Neuronal stem cell (in vitro differentiated cells): ENCODE measurements at regions not wholly inside any gene's neighbourhood (a gene's known extent, or its start where the extent isn't known, plus 50 kb on each side); places are given as distances from the start of the nearest gene placed in this dataset.

Experiments
- DNase-seq: peaks from one replicate; pipeline ENCODE4 v3.0.0-alpha.2; 2013; ENCODE audit warnings: low spot score
- H2AFZ ChIP-seq: one replicate; pipeline ENCODE4 v1.6.1; 2013; ENCODE audit warnings: mild to moderate bottlenecking, low read length, inconsistent platforms
- H2AK5ac ChIP-seq: 2 replicates; pipeline ENCODE4 v1.6.1; 2013; ENCODE audit warnings: low read depth, mild to moderate bottlenecking, inconsistent platforms, low read length, moderate library complexity, mixed read lengths
- H2BK120ac ChIP-seq: 2 replicates; pipeline ENCODE4 v1.6.1; 2013; ENCODE audit warnings: low read depth, mild to moderate bottlenecking, inconsistent platforms, low read length, moderate library complexity, mixed read lengths
- H2BK12ac ChIP-seq: one replicate; pipeline ENCODE4 v1.6.1; 2013; ENCODE audit warnings: low read length, inconsistent platforms
- H2BK15ac ChIP-seq: 2 replicates; pipeline ENCODE4 v1.6.1; 2013; ENCODE audit warnings: mild to moderate bottlenecking, low read length, inconsistent platforms, mixed read lengths
- H2BK5ac ChIP-seq: one replicate; pipeline ENCODE4 v1.6.1; 2013; ENCODE audit warnings: inconsistent platforms, mild to moderate bottlenecking, low read length, moderate library complexity
- H3K14ac ChIP-seq: one replicate; pipeline ENCODE4 v1.6.1; 2013; ENCODE audit warnings: low read length, inconsistent platforms
- H3K18ac ChIP-seq: 2 replicates; pipeline ENCODE4 v1.6.1; 2013; ENCODE audit warnings: low read length, inconsistent platforms
- H3K23ac ChIP-seq: 2 replicates; pipeline ENCODE4 v1.6.1; 2013; ENCODE audit warnings: low read depth, mild to moderate bottlenecking, mixed read lengths, low read length, inconsistent platforms; ENCODE audit not compliant: poor library complexity
- H3K27ac ChIP-seq: replicated peaks from 3 replicates; pipeline ENCODE4 v1.5.1; 2013; ENCODE audit warnings: low read length, inconsistent platforms
- H3K27me3 ChIP-seq, 3 experiments: 2 replicates each; pipeline ENCODE4 v1.6.1; 2013; ENCODE audit warnings: low read length in 3 of 3, mild to moderate bottlenecking in 2 of 3, inconsistent platforms in 1 of 3, low read depth in 1 of 3, mixed read lengths in 1 of 3, moderate library complexity in 1 of 3; ENCODE audit not compliant: control insufficient read depth in 3 of 3, insufficient read depth in 3 of 3
- H3K36me3 ChIP-seq, 2 donors: replicated peaks in 1 of 2; 2 replicates each; pipeline ENCODE4 v1.6.1; 2013; ENCODE audit warnings: low read length in 2 of 2; ENCODE audit not compliant: control insufficient read depth in 2 of 2, insufficient read depth in 2 of 2
- H3K4ac ChIP-seq: 2 replicates; pipeline ENCODE4 v1.6.1; 2013; ENCODE audit warnings: inconsistent platforms, mild to moderate bottlenecking, low read length, moderate library complexity
- H3K4me1 ChIP-seq, 2 donors: 1 replicate in 1 of 2; 2 replicates in 1 of 2; pipeline ENCODE4 v1.6.1; 2013; ENCODE audit warnings: low read length in 2 of 2, low read depth in 1 of 2; ENCODE audit not compliant: control insufficient read depth in 2 of 2, insufficient read depth in 1 of 2
- H3K4me2 ChIP-seq: one replicate; pipeline ENCODE4 v1.6.1; 2013; ENCODE audit warnings: mild to moderate bottlenecking, low read length, inconsistent platforms; ENCODE audit not compliant: insufficient read depth, poor library complexity, severe bottlenecking
- H3K4me3 ChIP-seq, 2 donors: 2 replicates each; pipeline ENCODE4 v1.5.1; 2013; ENCODE audit warnings: low read length in 2 of 2, mild to moderate bottlenecking in 2 of 2, inconsistent platforms in 1 of 2, moderate library complexity in 1 of 2
- H3K79me1 ChIP-seq: one replicate; pipeline ENCODE4 v1.6.1; 2013; ENCODE audit warnings: low read depth, mild to moderate bottlenecking, inconsistent platforms, low read length, moderate library complexity
- H3K9ac ChIP-seq: one replicate; pipeline ENCODE4 v1.6.1; 2013; ENCODE audit warnings: mild to moderate bottlenecking, low read depth, low read length, inconsistent platforms; ENCODE audit not compliant: poor library complexity
- H3K9me3 ChIP-seq, 2 donors: replicated peaks in 1 of 2; 2 replicates each; pipeline versions ENCODE3 to v1.6.1; 2013; ENCODE audit warnings: low read length in 2 of 2, mild to moderate bottlenecking in 2 of 2, inconsistent platforms in 1 of 2, low read depth in 1 of 2, mixed read lengths in 1 of 2, moderate library complexity in 1 of 2; ENCODE audit not compliant: control insufficient read depth in 2 of 2, insufficient read depth in 1 of 2
- H4K8ac ChIP-seq: one replicate; pipeline ENCODE4 v1.6.1; 2013; ENCODE audit warnings: low read depth, mild to moderate bottlenecking, inconsistent platforms, low read length, moderate library complexity
- H4K91ac ChIP-seq: one replicate; pipeline ENCODE4 v1.6.1; 2013; ENCODE audit warnings: low read length, low read depth, mild to moderate bottlenecking, inconsistent platforms; ENCODE audit not compliant: poor library complexity
- WGBS, 2 donors: extraction: QIAGEN DNeasy Blood & Tissue Kit; methylation state at CpG; one replicate each; pipeline ENCODE4 v1.1.7; 2013; ENCODE audit warnings: missing lambda C conversion rate in 2 of 2, mixed read lengths in 1 of 2; ENCODE audit not compliant: insufficient read length in 2 of 2, insufficient replicate concordance in 1 of 2; ENCODE audit errors: extremely low coverage in 2 of 2; 5-methylcytosine and 5-hydroxymethylcytosine counted together

GRCh38 chr11:31932879-31933278 is 121.8 kb upstream of the PAX6 start:
- H3K9me3 ChIP-seq = no peaks in the 10 kb centered on the region
- no peak overlapping the region for H3K4me3 ChIP-seq
- H3K79me1 ChIP-seq = no peaks in the 10 kb centered on the region
- H3K27ac ChIP-seq = no peak overlapping the region
- H3K27me3 ChIP-seq = peaks cover 0 to 4% (median 0%) of the 10 kb centered on the region in 3 experiments
- no CpG with 5 or more reads among the region's 9 CpGs for WGBS, 2 donors
- H4K8ac ChIP-seq = no peak overlapping the region
- H2BK120ac ChIP-seq = no peak overlapping the region
- no peak overlapping the region for H3K4ac ChIP-seq
- no peak overlapping the region for H2BK12ac ChIP-seq
- H3K4me2 ChIP-seq = no peak overlapping the region
- DNase-seq = no peak
- H3K18ac ChIP-seq = no peak overlapping the region
- H3K36me3 ChIP-seq = no peaks in the 10 kb centered on the region
- peak overlapping the region; percentile 36 for H2AFZ ChIP-seq
- H3K4me1 ChIP-seq = peaks cover 0 to 4% of the 10 kb centered on the region in 2 donors
- H3K23ac ChIP-seq = no peak overlapping the region
- H3K9ac ChIP-seq = no peak overlapping the region
- no peak overlapping the region for H2BK15ac ChIP-seq
- no peak overlapping the region for H2BK5ac ChIP-seq
- no peak overlapping the region for H4K91ac ChIP-seq
- H3K14ac ChIP-seq = no peak overlapping the region
- no peak overlapping the region for H2AK5ac ChIP-seq

- no CpG with 5 or more reads among the region's 4 CpGs for WGBS, 2 donors
- Histone ChIP-seq H2AFZ (no peak overlapping the region), H3K18ac (no peak overlapping the region), H2BK120ac (no peak overlapping the region), H3K4me1 (peaks cover 0 to 3% of the 10 kb centered on the region in 2 donors), H3K9me3 (no peaks in the 10 kb centered on the region), H3K4me2 (no peak overlapping the region), H2BK15ac (no peak overlapping the region), H3K79me1 (no peaks in the 10 kb centered on the region), H3K14ac (no peak overlapping the region), H2BK5ac (no peak overlapping the region), H3K23ac (no peak overlapping the region), H3K27me3 (peaks cover 0 to 4% (median 0%) of the 10 kb centered on the region in 3 experiments), H4K8ac (no peak overlapping the region), H3K9ac (no peak overlapping the region), H3K36me3 (no peaks in the 10 kb centered on the region), H4K91ac (no peak overlapping the region), H2AK5ac (no peak overlapping the region), H2BK12ac (no peak overlapping the region), H3K27ac (no peak overlapping the region), H3K4ac (no peak overlapping the region), H3K4me3 (no peak overlapping the region)
- no peak for DNase-seq
Measured at GRCh38 chr11:31927982-31928381, 116.9 kb upstream of the PAX6 start.

DNA sequence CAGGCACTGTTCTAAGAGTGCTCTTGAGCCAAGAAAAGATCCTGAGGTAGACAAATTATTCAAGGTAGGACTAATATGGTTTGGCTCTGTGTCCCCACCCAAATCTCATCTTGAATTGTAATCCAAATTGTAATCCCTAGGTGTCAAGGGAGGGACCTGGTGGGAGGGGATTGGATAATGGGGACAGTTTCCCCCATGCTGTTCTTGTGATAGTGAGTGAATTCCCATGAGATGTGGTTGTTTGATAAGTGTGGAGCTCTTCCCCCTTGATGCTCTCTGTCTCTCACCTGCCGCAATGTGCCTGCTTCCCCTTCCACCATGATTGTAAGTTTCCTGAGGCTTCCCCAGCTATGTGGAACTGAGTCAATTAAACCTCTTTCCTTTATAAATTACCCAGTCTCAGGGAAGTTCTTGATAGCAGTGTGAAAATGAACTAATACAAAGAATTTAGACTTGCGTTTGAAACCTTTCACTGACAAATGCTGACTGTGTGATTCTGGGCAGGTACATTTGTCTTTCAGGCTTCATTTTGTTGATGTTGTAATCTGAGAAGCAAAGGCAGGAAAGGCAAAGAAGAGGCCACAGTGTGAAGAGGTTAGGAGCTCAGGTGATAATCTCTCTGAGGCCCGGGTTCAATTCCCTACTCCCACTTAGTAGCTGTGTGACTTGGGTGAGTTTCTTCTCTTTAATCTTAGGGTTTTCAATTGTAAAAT is 115.8 kb upstream of the PAX6 start:
- H3K9me3 ChIP-seq = no peaks in the 10 kb centered on the region
- no peak overlapping the region for H3K14ac ChIP-seq
- no peak for DNase-seq
- H2AFZ ChIP-seq = no peak overlapping the region
- H3K4me2 ChIP-seq = no peak overlapping the region
- no peak overlapping the region for H2BK5ac ChIP-seq
- H4K8ac ChIP-seq = no peak overlapping the region
- H3K27ac ChIP-seq = no peak overlapping the region
- no peak overlapping the region for H2BK15ac ChIP-seq
- H3K23ac ChIP-seq = no peak overlapping the region
- no peaks in the 10 kb centered on the region for H3K79me1 ChIP-seq
- no peak overlapping the region for H3K9ac ChIP-seq
- no peaks in the 10 kb centered on the region for H3K4me1 ChIP-seq
- no peak overlapping the region for H3K4ac ChIP-seq
- H3K18ac ChIP-seq = no peak overlapping the region
- H2AK5ac ChIP-seq = no peak overlapping the region
- H2BK12ac ChIP-seq = no peak overlapping the region
- H2BK120ac ChIP-seq = no peak overlapping the region
- no peak overlapping the region for H3K4me3 ChIP-seq
- no CpG with 5 or more reads among the region's 3 CpGs for WGBS, 2 donors
- no peak overlapping the region for H4K91ac ChIP-seq
- H3K36me3 ChIP-seq = no peaks in the 10 kb centered on the region
- H3K27me3 ChIP-seq = peaks cover 0 to 3% (median 0%) of the 10 kb centered on the region in 3 experiments

GRCh38 chr11:31926106-31926505 is 115.0 kb upstream of the PAX6 start:
- Histone ChIP-seq H2AFZ (no peak overlapping the region), H3K27ac (no peak overlapping the region), H2BK15ac (no peak overlapping the region), H2BK5ac (no peak overlapping the region), H3K4me2 (no peak overlapping the region), H4K8ac (no peak overlapping the region), H3K9ac (no peak overlapping the region), H4K91ac (no peak overlapping the region), H3K4me3 (no peak overlapping the region), H2BK12ac (no peak overlapping the region), H3K23ac (no peak overlapping the region), H2AK5ac (no peak overlapping the region), H3K79me1 (no peaks in the 10 kb centered on the region), H3K9me3 (no peaks in the 10 kb centered on the region), H3K36me3 (no peaks in the 10 kb centered on the region), H3K4ac (no peak overlapping the region), H3K4me1 (no peaks in the 10 kb centered on the region), H3K27me3 (no peaks in the 10 kb centered on the region), H2BK120ac (no peak overlapping the region), H3K18ac (no peak overlapping the region), H3K14ac (no peak overlapping the region)
- WGBS, 2 donors = no CpG with 5 or more reads among the region's 4 CpGs
- DNase-seq = no peak
